ENCODE measurements at regions not wholly inside any gene's neighbourhood (a gene's known extent, or its start where the extent isn't known, plus 50 kb on each side); places are given as distances from the start of the nearest gene placed in this dataset.

DNA sequence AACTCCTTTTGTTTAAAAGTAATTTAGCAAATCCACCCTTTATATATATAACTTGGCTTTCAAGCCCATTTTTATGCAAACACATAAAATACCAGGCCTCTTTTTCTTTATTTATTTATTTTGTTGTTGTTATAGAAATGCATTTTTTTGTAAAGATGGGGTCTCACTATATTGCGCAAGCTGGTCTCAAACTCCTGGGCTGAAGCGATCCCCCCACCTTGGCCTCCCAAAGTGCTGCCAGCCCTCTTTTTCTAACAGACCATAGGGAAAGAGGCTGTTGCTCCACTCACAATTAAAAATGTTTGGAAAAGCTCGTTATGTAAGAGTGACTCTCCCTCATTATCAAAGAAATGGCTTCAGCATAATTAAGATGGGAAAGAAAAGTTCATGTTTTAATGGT is 440.9 kb downstream of the HACE1 start:
- TF ChIP-seq POLR2A (IDR thresholded peaks at IDR 0.05), result no peak
- no peak for TF ChIP-seq CTCF (IDR thresholded peaks at IDR 0.05)
- no peak for TF ChIP-seq EP300 (IDR thresholded peaks at IDR 0.05)

Measured in tibial nerve (tissue), 4 donors.